Caco-2 (cell line): ENCODE measurements at regions not wholly inside any gene's neighbourhood (a gene's known extent, or its start where the extent isn't known, plus 50 kb on each side); places are given as distances from the start of the nearest gene placed in this dataset.

Experiments
- BruUV-seq: library from RNA; stranded (reverse); fragments of 400-500 nt; replicated peaks from 2 replicates; lab custom pipeline; 2021; lab: Mats Ljungman, UMichigan
- CTCF ChIA-PET: fragments of 300-600 bp; sonication (Branson Sonifier 250); formaldehyde crosslinking; loops from one replicate; lab custom pipeline; 2022; ENCODE audit warnings: antibody characterized with exemption; lab: Charles Lee
- POLR2A ChIA-PET: fragments of 300-600 bp; sonication (Branson Sonifier 250); formaldehyde crosslinking; loops from one replicate; lab custom pipeline; 2022; ENCODE audit warnings: antibody characterized with exemption; lab: Charles Lee
- DNase-seq, 2 experiments: peaks; one replicate each; pipeline versions ENCODE4 v3.0.0 to v3.0.0-alpha.2; 2020 to 2022
- H3K27me3 ChIP-seq: replicated peaks from 2 replicates; pipeline ENCODE4 v1.6.0; 2011; ENCODE audit warnings: low read length; ENCODE audit not compliant: control insufficient read depth, insufficient read depth
- H3K36me3 ChIP-seq: 2 replicates; pipeline ENCODE4 v1.5.1; 2011; ENCODE audit warnings: low read length; ENCODE audit not compliant: control insufficient read depth, insufficient read depth
- H3K4me1 ChIP-seq: fragments of 250-450 bp; sonication (Bioruptor Pico); 2 replicates; pipeline ENCODE4 v1.5.1; 2020; ENCODE audit warnings: mild to moderate bottlenecking
- H3K4me3 ChIP-seq: 2 replicates; pipeline ENCODE4 v1.5.1; 2011; ENCODE audit warnings: low read depth, mild to moderate bottlenecking, control low read depth, low read length
- H3K9me3 ChIP-seq: fragments of 250-450 bp; sonication (Bioruptor Pico); 2 replicates; pipeline ENCODE4 v1.5.1; 2020; ENCODE audit warnings: mild to moderate bottlenecking, moderate library complexity
- H3K27ac Mint-ChIP-seq: one replicate; pipeline ENCODE4 v1.8.0; 2022; ENCODE audit warnings: mixed read lengths; ENCODE audit not compliant: unreplicated experiment
- H3K27me3 Mint-ChIP-seq: one replicate; pipeline ENCODE4 v1.8.0; 2022; ENCODE audit warnings: mixed read lengths; ENCODE audit not compliant: insufficient read depth, unreplicated experiment
- H3K36me3 Mint-ChIP-seq: one replicate; pipeline ENCODE4 v1.8.0; 2022; ENCODE audit warnings: mild to moderate bottlenecking, mixed read lengths; ENCODE audit not compliant: insufficient read depth, unreplicated experiment
- H3K4me1 Mint-ChIP-seq: one replicate; pipeline ENCODE4 v1.8.0; 2022; ENCODE audit warnings: low read depth, mixed read lengths; ENCODE audit not compliant: unreplicated experiment
- H3K4me3 Mint-ChIP-seq: one replicate; pipeline ENCODE4 v1.8.0; 2022; ENCODE audit warnings: mild to moderate bottlenecking, moderate library complexity, mixed read lengths; ENCODE audit not compliant: unreplicated experiment
- H3K9me3 Mint-ChIP-seq: one replicate; pipeline ENCODE4 v1.8.0; 2022; ENCODE audit warnings: mixed read lengths; ENCODE audit not compliant: unreplicated experiment
- intact Hi-C: fragments of 100-400 bp; cut with micrococcal nuclease; formaldehyde crosslinking; loops from one replicate; pipeline ENCODE4 v1.10.0; 2022; ENCODE audit not compliant: unreplicated experiment
- TF ChIP-seq, protein P1 (sequence below), 2 experiments: fragments of 200-600 bp in 1 of 2; IDR thresholded peaks; 1 replicate in 1 of 2; 2 replicates in 1 of 2; pipeline versions ENCODE4 v1.5.1 to v1.8.0; 2011 to 2022; ENCODE audit warnings: antibody characterized with exemption in 1 of 2, control low read depth in 1 of 2, inconsistent platforms in 1 of 2, low read depth in 1 of 2, low read length in 1 of 2, mild to moderate bottlenecking in 1 of 2, moderate library complexity in 1 of 2; ENCODE audit not compliant: insufficient read depth in 1 of 2, severe bottlenecking in 1 of 2, unreplicated experiment in 1 of 2

DNA sequence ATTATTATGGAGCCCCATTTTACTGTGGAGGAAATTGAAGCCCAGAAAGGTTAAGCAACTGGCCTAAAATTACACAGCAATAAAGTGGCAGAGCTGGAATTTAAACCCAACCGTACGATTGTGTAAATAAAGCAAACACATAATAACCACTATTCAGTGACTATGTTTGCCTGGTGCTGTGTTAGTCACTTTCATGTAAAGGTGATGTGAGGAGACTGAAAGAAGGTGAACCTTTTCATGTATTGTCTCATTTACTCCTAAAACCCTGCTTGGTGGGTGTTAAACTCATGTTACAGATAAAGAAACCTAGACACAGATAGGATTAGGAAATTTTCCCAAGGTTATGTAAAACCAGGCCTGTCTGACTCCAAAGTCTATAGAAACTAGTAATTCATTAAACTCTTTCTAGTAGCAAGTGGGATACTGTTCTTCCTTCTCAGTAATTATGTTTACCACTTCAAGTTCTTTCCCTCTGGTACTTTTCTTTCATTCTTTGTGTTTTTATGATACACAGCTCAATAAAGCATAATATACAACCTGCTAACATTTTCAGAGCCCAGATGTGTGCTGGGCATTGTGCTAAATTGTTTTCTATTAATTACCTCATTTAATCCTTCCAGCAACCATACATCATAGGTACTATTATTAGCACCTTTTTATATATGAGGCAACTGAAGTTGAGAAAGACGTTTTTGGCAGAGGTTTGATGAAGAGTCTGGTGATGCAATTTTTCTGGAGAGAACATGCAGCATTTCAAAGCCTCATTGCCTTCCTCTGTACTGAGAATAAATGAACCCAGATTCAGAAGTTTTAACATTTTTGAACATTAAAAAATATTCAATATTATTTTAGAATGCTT lies 202.7 kb downstream of the SPRY1 start:
- H3K4me3 ChIP-seq, result no peak overlapping the region
- Mint-ChIP-seq H3K4me1 (peaks cover 7% of the 10 kb centered on the region), H3K27ac (no peak overlapping the region)

DNA sequence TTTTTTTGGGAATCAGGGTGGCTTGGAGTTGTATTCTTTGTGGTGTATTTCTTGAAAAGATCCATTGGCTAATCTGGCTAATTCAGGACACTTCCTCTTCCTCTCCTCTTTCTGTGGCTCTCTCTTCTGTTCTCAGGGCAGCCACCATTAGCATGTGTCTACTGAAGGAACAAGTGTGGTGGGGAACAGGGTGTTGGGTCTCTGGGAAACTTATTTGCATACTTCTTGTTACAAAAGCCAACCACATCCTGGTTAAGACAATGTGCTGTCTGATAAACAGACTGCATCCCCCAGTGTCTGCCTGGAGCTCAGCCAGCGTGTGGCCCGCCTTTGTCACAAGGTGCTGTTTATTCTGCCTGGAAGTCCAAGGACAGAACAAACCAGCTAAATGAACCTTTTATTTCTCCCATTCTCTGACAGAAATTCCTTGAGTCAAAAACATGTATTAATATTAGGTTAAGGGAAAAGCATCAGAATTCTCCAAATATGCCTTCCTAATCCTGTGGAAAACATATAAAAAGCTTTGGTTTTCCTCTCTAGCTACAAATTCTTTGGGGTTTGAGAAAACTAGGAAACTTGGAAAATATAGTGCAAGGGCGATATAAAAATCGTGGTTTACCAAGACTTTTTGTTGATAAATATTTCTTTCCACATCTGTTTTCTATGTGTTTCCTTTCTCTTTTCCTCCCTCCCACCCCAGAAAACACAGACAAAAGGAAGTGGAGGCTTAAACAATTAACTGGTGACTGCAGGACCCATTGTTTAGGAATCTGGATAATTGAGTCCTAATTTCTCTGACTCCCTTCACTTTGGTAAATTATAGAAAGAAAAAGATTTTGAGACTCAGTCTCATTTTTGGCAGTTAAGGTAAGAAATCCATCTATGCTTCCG lies 203.6 kb downstream of the SPRY1 start:
- no TSS peak for BruUV-seq
- no peaks in the 10 kb centered on the region for H3K9me3 Mint-ChIP-seq
- no peaks in the 10 kb centered on the region for H3K27me3 Mint-ChIP-seq
- CTCF ChIA-PET, result no interaction called here
- intact Hi-C loops, result loop anchor here (2.0 kb wide), 1 partner anchor 51 kb away; no protein-coding TSS in a partner anchor
- Histone ChIP-seq H3K4me1 (peaks cover 16% of the 10 kb centered on the region), H3K36me3 (no peaks in the 10 kb centered on the region), H3K4me3 (no peak overlapping the region), H3K9me3 (no peaks in the 10 kb centered on the region), H3K27me3 (no peaks in the 10 kb centered on the region)
- H3K36me3 Mint-ChIP-seq, result no peaks in the 10 kb centered on the region
- H3K4me3 Mint-ChIP-seq, result no peak overlapping the region
- TF ChIP-seq, protein P1, sequence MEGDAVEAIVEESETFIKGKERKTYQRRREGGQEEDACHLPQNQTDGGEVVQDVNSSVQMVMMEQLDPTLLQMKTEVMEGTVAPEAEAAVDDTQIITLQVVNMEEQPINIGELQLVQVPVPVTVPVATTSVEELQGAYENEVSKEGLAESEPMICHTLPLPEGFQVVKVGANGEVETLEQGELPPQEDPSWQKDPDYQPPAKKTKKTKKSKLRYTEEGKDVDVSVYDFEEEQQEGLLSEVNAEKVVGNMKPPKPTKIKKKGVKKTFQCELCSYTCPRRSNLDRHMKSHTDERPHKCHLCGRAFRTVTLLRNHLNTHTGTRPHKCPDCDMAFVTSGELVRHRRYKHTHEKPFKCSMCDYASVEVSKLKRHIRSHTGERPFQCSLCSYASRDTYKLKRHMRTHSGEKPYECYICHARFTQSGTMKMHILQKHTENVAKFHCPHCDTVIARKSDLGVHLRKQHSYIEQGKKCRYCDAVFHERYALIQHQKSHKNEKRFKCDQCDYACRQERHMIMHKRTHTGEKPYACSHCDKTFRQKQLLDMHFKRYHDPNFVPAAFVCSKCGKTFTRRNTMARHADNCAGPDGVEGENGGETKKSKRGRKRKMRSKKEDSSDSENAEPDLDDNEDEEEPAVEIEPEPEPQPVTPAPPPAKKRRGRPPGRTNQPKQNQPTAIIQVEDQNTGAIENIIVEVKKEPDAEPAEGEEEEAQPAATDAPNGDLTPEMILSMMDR (IDR thresholded peaks at IDR 0.05; ENCODE audit: insufficient read depth in 1 of 2, low read depth in 1 of 2, low read length in 1 of 2, severe bottlenecking in 1 of 2, unreplicated experiment in 1 of 2), result no peak
- peaks cover 7% of the 10 kb centered on the region for H3K4me1 Mint-ChIP-seq
- POLR2A ChIA-PET, result no interaction called here
- no peak overlapping the region for H3K27ac Mint-ChIP-seq
- DNase-seq, result no peak

More for the DNA sequence above, 202.7 kb downstream of the SPRY1 start:
- H3K36me3 ChIP-seq, result no peaks in the 10 kb centered on the region
- no TSS peak for BruUV-seq
- no peaks in the 10 kb centered on the region for H3K27me3 ChIP-seq
- TF ChIP-seq, protein P1 (IDR thresholded peaks at IDR 0.05; ENCODE audit: insufficient read depth in 1 of 2, low read depth in 1 of 2, low read length in 1 of 2, severe bottlenecking in 1 of 2, unreplicated experiment in 1 of 2), result no peak
- peak in 1 of 2 experiments; percentile 26 for DNase-seq
- no peaks in the 10 kb centered on the region for H3K9me3 Mint-ChIP-seq
- no peaks in the 10 kb centered on the region for H3K9me3 ChIP-seq
- CTCF ChIA-PET, result no interaction called here
- no peaks in the 10 kb centered on the region for H3K27me3 Mint-ChIP-seq
- no peaks in the 10 kb centered on the region for H3K36me3 Mint-ChIP-seq
- intact Hi-C loops, result loop anchor here (2.0 kb wide), 1 partner anchor 52 kb away; no protein-coding TSS in a partner anchor
- H3K4me3 Mint-ChIP-seq, result no peak overlapping the region
- POLR2A ChIA-PET, result no interaction called here
- H3K4me1 ChIP-seq, result peaks cover 16% of the 10 kb centered on the region
